ENCODE measurements at regions not wholly inside any gene's neighbourhood (a gene's known extent, or its start where the extent isn't known, plus 50 kb on each side); places are given as distances from the start of the nearest gene placed in this dataset.

DNA sequence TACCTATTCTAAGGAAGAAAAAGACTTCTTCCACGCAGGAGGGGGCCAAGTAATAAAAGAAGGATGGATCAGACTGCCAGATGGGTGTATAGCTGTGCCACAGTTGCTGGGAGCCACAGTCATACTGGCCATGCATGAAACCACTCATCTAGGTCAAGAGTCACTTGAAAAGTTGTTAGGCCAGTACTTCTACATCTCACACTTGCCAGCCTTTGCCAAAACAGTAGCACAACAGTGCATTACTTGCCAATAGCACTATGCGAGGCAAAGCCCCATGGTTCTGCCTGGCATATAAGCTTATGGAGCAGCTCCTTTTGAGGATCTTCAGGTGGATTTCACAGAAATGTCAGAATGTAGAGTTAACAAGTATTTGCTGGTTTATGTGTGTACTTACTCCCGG, 735.0 kb downstream of the NLGN4Y start:
- Histone ChIP-seq H2BK120ac (ENCODE audit: insufficient read depth, low read length, poor library complexity) (no peak overlapping the region), H2BK12ac (ENCODE audit: low read length) (no peak overlapping the region), H3K4me3 (ENCODE audit: low read depth, low read length) (no peak overlapping the region), H4K91ac (ENCODE audit: low read depth, low read length) (no peak overlapping the region), H2AFZ (ENCODE audit: insufficient read depth, low read length, poor library complexity) (no peak overlapping the region), H3K23ac (ENCODE audit: low read length) (no peak overlapping the region), H3K36me3 (ENCODE audit: control insufficient read depth in 1 of 2, insufficient read depth in 2 of 2, low read length in 2 of 2) (no peaks in the 10 kb centered on the region), H3K79me2 (ENCODE audit: control insufficient read depth, insufficient read depth, low read length, poor library complexity) (no peaks in the 10 kb centered on the region), H2AK5ac (ENCODE audit: low read length) (no peak overlapping the region), H3K14ac (ENCODE audit: low read length) (no peak overlapping the region), H2BK5ac (ENCODE audit: low read depth, low read length, poor library complexity) (no peak overlapping the region), H3K27me3 (ENCODE audit: insufficient read depth, low read length) (no peaks in the 10 kb centered on the region), H3K9ac (ENCODE audit: low read length) (no peak overlapping the region), H3K79me1 (ENCODE audit: low read length) (no peaks in the 10 kb centered on the region), H3K4ac (ENCODE audit: low read depth, low read length) (no peak overlapping the region), H3K4me1 (ENCODE audit: control insufficient read depth in 1 of 2, insufficient read depth in 2 of 2, low read length in 2 of 2) (peaks cover 2 to 11% of the 10 kb centered on the region in 2 experiments), H3K4me2 (ENCODE audit: low read length) (peak overlapping the region; percentile 27), H4K8ac (ENCODE audit: low read depth, low read length) (no peak overlapping the region), H3K27ac (ENCODE audit: low read depth, low read length) (no peak overlapping the region), H4K12ac (ENCODE audit: low read depth, low read length) (no peak overlapping the region), H3K18ac (ENCODE audit: low read length) (no peak overlapping the region), H3K9me3 (ENCODE audit: insufficient read depth, low read depth, low read length) (no peaks in the 10 kb centered on the region)
- WGBS (ENCODE audit: extremely low coverage, insufficient coverage, insufficient read length) = no CpG with 5 or more reads among the region's 3 CpGs
- no peak for DNase-seq

- Histone ChIP-seq H3K23ac (ENCODE audit: low read length) (no peak overlapping the region), H3K27me3 (ENCODE audit: insufficient read depth, low read length) (no peaks in the 10 kb centered on the region), H2BK5ac (ENCODE audit: low read depth, low read length, poor library complexity) (no peak overlapping the region), H3K4me1 (ENCODE audit: control insufficient read depth in 1 of 2, insufficient read depth in 2 of 2, low read length in 2 of 2) (no peaks in the 10 kb centered on the region), H3K79me1 (ENCODE audit: low read length) (no peaks in the 10 kb centered on the region), H4K12ac (ENCODE audit: low read depth, low read length) (no peak overlapping the region), H3K27ac (ENCODE audit: low read depth, low read length) (no peak overlapping the region), H2BK12ac (ENCODE audit: low read length) (no peak overlapping the region), H3K18ac (ENCODE audit: low read length) (no peak overlapping the region), H2AFZ (ENCODE audit: insufficient read depth, low read length, poor library complexity) (no peak overlapping the region), H3K4ac (ENCODE audit: low read depth, low read length) (no peak overlapping the region), H4K91ac (ENCODE audit: low read depth, low read length) (no peak overlapping the region), H2AK5ac (ENCODE audit: low read length) (no peak overlapping the region), H3K4me3 (ENCODE audit: low read depth, low read length) (no peak overlapping the region), H3K79me2 (ENCODE audit: control insufficient read depth, insufficient read depth, low read length, poor library complexity) (no peaks in the 10 kb centered on the region), H3K9me3 (ENCODE audit: insufficient read depth, low read depth, low read length) (no peaks in the 10 kb centered on the region), H3K4me2 (ENCODE audit: low read length) (no peak overlapping the region), H4K8ac (ENCODE audit: low read depth, low read length) (no peak overlapping the region), H3K9ac (ENCODE audit: low read length) (no peak overlapping the region), H3K14ac (ENCODE audit: low read length) (no peak overlapping the region), H3K36me3 (ENCODE audit: control insufficient read depth in 1 of 2, insufficient read depth in 2 of 2, low read length in 2 of 2) (no peaks in the 10 kb centered on the region), H2BK120ac (ENCODE audit: insufficient read depth, low read length, poor library complexity) (no peak overlapping the region)
- WGBS (ENCODE audit: extremely low coverage, insufficient coverage, insufficient read length) = no CpG with 5 or more reads among the region's 1 CpG
- no peak for DNase-seq
These were observed 762.2 kb downstream of the NLGN4Y start for GRCh38 chrY:15286572-15286971.

GRCh38 chrY:15289821-15290220, 765.5 kb downstream of the NLGN4Y start:
- no peak overlapping the region for H2AFZ ChIP-seq (ENCODE audit: insufficient read depth, low read length, poor library complexity)
- no peak overlapping the region for H4K8ac ChIP-seq (ENCODE audit: low read depth, low read length)
- no peaks in the 10 kb centered on the region for H3K36me3 ChIP-seq (ENCODE audit: control insufficient read depth in 1 of 2, insufficient read depth in 2 of 2, low read length in 2 of 2)
- WGBS (ENCODE audit: extremely low coverage, insufficient coverage, insufficient read length) = no CpG with 5 or more reads among the region's 2 CpGs
- no peaks in the 10 kb centered on the region for H3K79me1 ChIP-seq (ENCODE audit: low read length)
- H2BK120ac ChIP-seq (ENCODE audit: insufficient read depth, low read length, poor library complexity) = no peak overlapping the region
- no peaks in the 10 kb centered on the region for H3K4me1 ChIP-seq (ENCODE audit: control insufficient read depth in 1 of 2, insufficient read depth in 2 of 2, low read length in 2 of 2)
- no peak overlapping the region for H3K4me2 ChIP-seq (ENCODE audit: low read length)
- no peak overlapping the region for H2AK5ac ChIP-seq (ENCODE audit: low read length)
- H3K18ac ChIP-seq (ENCODE audit: low read length) = no peak overlapping the region
- H3K9me3 ChIP-seq (ENCODE audit: insufficient read depth, low read depth, low read length) = no peaks in the 10 kb centered on the region
- H4K91ac ChIP-seq (ENCODE audit: low read depth, low read length) = no peak overlapping the region
- H3K14ac ChIP-seq (ENCODE audit: low read length) = no peak overlapping the region
- no peak overlapping the region for H2BK12ac ChIP-seq (ENCODE audit: low read length)
- no peak overlapping the region for H3K4me3 ChIP-seq (ENCODE audit: low read depth, low read length)
- H3K4ac ChIP-seq (ENCODE audit: low read depth, low read length) = no peak overlapping the region
- DNase-seq = no peak
- no peak overlapping the region for H3K9ac ChIP-seq (ENCODE audit: low read length)
- H4K12ac ChIP-seq (ENCODE audit: low read depth, low read length) = no peak overlapping the region
- no peaks in the 10 kb centered on the region for H3K79me2 ChIP-seq (ENCODE audit: control insufficient read depth, insufficient read depth, low read length, poor library complexity)
- no peaks in the 10 kb centered on the region for H3K27me3 ChIP-seq (ENCODE audit: insufficient read depth, low read length)
- H2BK5ac ChIP-seq (ENCODE audit: low read depth, low read length, poor library complexity) = no peak overlapping the region
- H3K27ac ChIP-seq (ENCODE audit: low read depth, low read length) = no peak overlapping the region
- no peak overlapping the region for H3K23ac ChIP-seq (ENCODE audit: low read length)

DNA sequence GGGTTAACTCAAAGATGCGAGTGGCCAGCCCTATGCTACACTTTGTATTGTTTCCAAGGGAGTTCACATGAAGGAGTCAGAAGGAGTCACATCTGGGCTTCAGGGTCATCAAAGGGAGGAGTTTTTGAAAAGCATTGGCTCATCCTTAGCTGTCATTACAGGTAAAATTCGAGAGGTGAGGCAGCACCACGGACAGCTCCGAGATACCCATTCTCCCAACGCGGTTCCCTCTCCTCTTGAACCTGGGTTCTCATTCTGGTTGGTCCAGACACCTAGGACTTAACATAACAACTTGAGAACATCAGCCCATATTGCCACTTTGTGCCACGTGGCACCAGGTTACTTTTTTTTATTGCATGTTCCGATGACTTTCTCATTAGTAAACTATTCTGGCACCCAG, 768.6 kb downstream of the NLGN4Y start:
- WGBS (ENCODE audit: extremely low coverage, insufficient coverage, insufficient read length) = no CpG with 5 or more reads among the region's 8 CpGs
- no peak overlapping the region for H2AFZ ChIP-seq (ENCODE audit: insufficient read depth, low read length, poor library complexity)
- no peak overlapping the region for H2BK12ac ChIP-seq (ENCODE audit: low read length)
- H3K14ac ChIP-seq (ENCODE audit: low read length) = no peak overlapping the region
- H3K27me3 ChIP-seq (ENCODE audit: insufficient read depth, low read length) = no peaks in the 10 kb centered on the region
- H3K9ac ChIP-seq (ENCODE audit: low read length) = no peak overlapping the region
- no peak overlapping the region for H4K8ac ChIP-seq (ENCODE audit: low read depth, low read length)
- H2AK5ac ChIP-seq (ENCODE audit: low read length) = no peak overlapping the region
- no peak overlapping the region for H3K4me3 ChIP-seq (ENCODE audit: low read depth, low read length)
- H3K79me2 ChIP-seq (ENCODE audit: control insufficient read depth, insufficient read depth, low read length, poor library complexity) = no peaks in the 10 kb centered on the region
- H3K23ac ChIP-seq (ENCODE audit: low read length) = no peak overlapping the region
- no peak overlapping the region for H4K91ac ChIP-seq (ENCODE audit: low read depth, low read length)
- no peak overlapping the region for H4K12ac ChIP-seq (ENCODE audit: low read depth, low read length)
- H3K79me1 ChIP-seq (ENCODE audit: low read length) = no peaks in the 10 kb centered on the region
- no peak overlapping the region for H2BK120ac ChIP-seq (ENCODE audit: insufficient read depth, low read length, poor library complexity)
- no peak for DNase-seq
- no peaks in the 10 kb centered on the region for H3K4me1 ChIP-seq (ENCODE audit: control insufficient read depth in 1 of 2, insufficient read depth in 2 of 2, low read length in 2 of 2)
- H3K18ac ChIP-seq (ENCODE audit: low read length) = no peak overlapping the region
- H3K36me3 ChIP-seq (ENCODE audit: control insufficient read depth in 1 of 2, insufficient read depth in 2 of 2, low read length in 2 of 2) = no peaks in the 10 kb centered on the region
- no peak overlapping the region for H3K4me2 ChIP-seq (ENCODE audit: low read length)
- no peak overlapping the region for H2BK5ac ChIP-seq (ENCODE audit: low read depth, low read length, poor library complexity)
- H3K4ac ChIP-seq (ENCODE audit: low read depth, low read length) = no peak overlapping the region
- no peaks in the 10 kb centered on the region for H3K9me3 ChIP-seq (ENCODE audit: insufficient read depth, low read depth, low read length)
- H3K27ac ChIP-seq (ENCODE audit: low read depth, low read length) = no peak overlapping the region

All from trophoblast cell (in vitro differentiated cells and primary cell).